K562 (cell line): ENCODE measurements at regions not wholly inside any gene's neighbourhood (a gene's known extent, or its start where the extent isn't known, plus 50 kb on each side); places are given as distances from the start of the nearest gene placed in this dataset.

Source experiments
- ATAC-seq: fragments of 200-7000 bp; cut with Tn5 transposase; 3 replicates; pipeline ENCODE4 v1.9.1; 2020; ENCODE audit warnings: moderate library complexity
- BruUV-seq: library from RNA; stranded (reverse); fragments of 400-500 nt; replicated peaks from 2 replicates; lab custom pipeline; 2021; lab: Mats Ljungman, UMichigan
- CTCF ChIA-PET: fragments of 300-600 bp; formaldehyde crosslinking; extraction: SDS; loops from one replicate; lab custom pipeline; 2021; ENCODE audit warnings: low intra/inter-chr PET ratio; lab: Yijun Ruan, JAX
- POLR2A ChIA-PET: fragments of 300-600, 350-650 bp; sonication (Branson Sonifier 250); formaldehyde crosslinking; extraction: SDS; loops from one replicate; lab custom pipeline; 2021; ENCODE audit warnings: antibody characterized with exemption, inconsistent platforms; lab: Yijun Ruan, JAX
- DNase-seq, 4 experiments: peaks; one replicate each; pipeline versions ENCODE4 v3.0.0 to v3.0.0-alpha.2; 2011 to 2018; ENCODE audit warnings: low spot score in 3 of 4, mixed read lengths in 3 of 4; ENCODE audit errors: extremely low read depth in 1 of 4
- FAIRE-seq: peaks from 2 replicates; lab custom pipeline; 2011; peaks lifted over from hg19 to GRCh38; lab: Jason Lieb, UNC
- H2AFZ ChIP-seq: 2 replicates; pipeline ENCODE4 v1.6.0; 2011; ENCODE audit warnings: low read depth, low read length, control low read depth, inconsistent platforms
- H3K27ac ChIP-seq: fragments of 200-600 bp; 3 replicates; pipeline ENCODE4 v1.8.0; 2011; ENCODE audit warnings: low read depth, mild to moderate bottlenecking, control low read depth, inconsistent platforms, low read length, moderate library complexity, mixed read lengths; ENCODE audit errors: extremely low read depth
- H3K27me3 ChIP-seq, 2 experiments: fragments of 300-600 bp in 1 of 2; 2 replicates in 1 of 2; 3 replicates in 1 of 2; pipeline versions ENCODE4 v1.6.0 to v1.8.0; 2011; ENCODE audit warnings: inconsistent platforms in 2 of 2, low read length in 2 of 2, mild to moderate bottlenecking in 1 of 2, mixed read lengths in 1 of 2, moderate library complexity in 1 of 2; ENCODE audit not compliant: control insufficient read depth in 2 of 2, insufficient read depth in 2 of 2
- H3K36me3 ChIP-seq: fragments of 300-600 bp; 3 replicates; pipeline ENCODE4 v1.8.0; 2011; ENCODE audit warnings: mild to moderate bottlenecking, low read length, inconsistent platforms; ENCODE audit not compliant: control insufficient read depth, insufficient read depth
- H3K4me1 ChIP-seq, 2 experiments: fragments of 200-600 bp in 1 of 2; replicated peaks in 1 of 2; 2 replicates in 1 of 2; 3 replicates in 1 of 2; pipeline versions ENCODE4 v1.5.1 to v1.8.0; 2011; ENCODE audit warnings: inconsistent platforms in 2 of 2, low read length in 2 of 2, mild to moderate bottlenecking in 1 of 2, mixed read lengths in 1 of 2, moderate library complexity in 1 of 2; ENCODE audit not compliant: control insufficient read depth in 2 of 2, insufficient read depth in 2 of 2
- H3K4me2 ChIP-seq: 2 replicates; pipeline ENCODE4 v1.6.1; 2011; ENCODE audit warnings: low read length, control low read depth, inconsistent platforms, mixed read lengths; ENCODE audit not compliant: insufficient read depth
- H3K4me3 ChIP-seq: fragments of 200-600 bp; sonication (generic), shearing (Covaris generic); 2 replicates; pipeline ENCODE4 v1.5.1; 2016; ENCODE audit warnings: control low read depth, inconsistent platforms
- H3K79me2 ChIP-seq: fragments of 200-600 bp; 3 replicates; pipeline ENCODE4 v1.8.0; 2011; ENCODE audit warnings: low read length, inconsistent platforms; ENCODE audit not compliant: control insufficient read depth, insufficient read depth
- H3K9ac ChIP-seq, 2 experiments: 2 replicates each; pipeline versions ENCODE4 v1.6.0 to v1.6.1; 2011; ENCODE audit warnings: low read depth in 2 of 2, low read length in 2 of 2, control low read depth in 1 of 2, inconsistent platforms in 1 of 2, mild to moderate bottlenecking in 1 of 2, mixed read lengths in 1 of 2; ENCODE audit not compliant: insufficient read depth in 1 of 2
- H3K9me1 ChIP-seq: one replicate; pipeline ENCODE4 v1.6.0; 2011; ENCODE audit warnings: inconsistent platforms, mild to moderate bottlenecking, low read length, moderate library complexity; ENCODE audit not compliant: control insufficient read depth, insufficient read depth
- H3K9me3 ChIP-seq: replicated peaks from 2 replicates; pipeline ENCODE4 v1.5.1; 2011; ENCODE audit warnings: low read depth, low read length, inconsistent platforms; ENCODE audit not compliant: control insufficient read depth, insufficient read depth
- H4K20me1 ChIP-seq: replicated peaks from 2 replicates; pipeline ENCODE4 v1.6.1; 2011; ENCODE audit warnings: low read length, inconsistent platforms, mixed read lengths; ENCODE audit not compliant: control insufficient read depth, insufficient read depth
- FOXM1 ChIP-seq, 2 experiments: fragments of 450-650 bp in 1 of 2; sonication (generic) in 1 of 2; formaldehyde crosslinking in 1 of 2; IDR thresholded peaks; 2 replicates each; pipeline versions ENCODE4 v1.6.1 to v1.9.0; 2017 to 2022; ENCODE audit warnings: low read depth in 2 of 2, mild to moderate bottlenecking in 2 of 2, missing genetic modification reagents in 1 of 2, moderate library complexity in 1 of 2
- HIVEP1 ChIP-seq: fragments of 250-450 bp; sonication (Bioruptor Pico); IDR thresholded peaks from 2 replicates; pipeline ENCODE4 v1.4.0; 2020; ENCODE audit warnings: mild to moderate bottlenecking
- NBN ChIP-seq: fragments of 450-650 bp; IDR thresholded peaks from 2 replicates; pipeline ENCODE4 v1.6.1; 2016; ENCODE audit warnings: low read depth, mild to moderate bottlenecking
- THRAP3 ChIP-seq: fragments of 450-650 bp; IDR thresholded peaks from 2 replicates; pipeline ENCODE4 v1.6.1; 2016; ENCODE audit warnings: mild to moderate bottlenecking, inconsistent platforms, borderline replicate concordance
- ZNF253 ChIP-seq: fragments of 250-450 bp; sonication (Bioruptor Pico); conservative IDR thresholded peaks from 2 replicates; pipeline ENCODE4 v1.6.1; 2021; ENCODE audit warnings: mild to moderate bottlenecking
- ZNF445 ChIP-seq: fragments of 250-450 bp; sonication (Bioruptor Pico); IDR thresholded peaks from 2 replicates; pipeline ENCODE4 v1.4.0; 2020; ENCODE audit warnings: low read depth, mild to moderate bottlenecking, moderate library complexity
- WGBS: fragments of 100-300 bp; shearing (Covaris generic); methylation state at CpG from one replicate; pipeline ENCODE4 v1.1.6; 2016; ENCODE audit warnings: low coverage, mixed read lengths; ENCODE audit not compliant: insufficient coverage; ENCODE audit errors: missing lambda C conversion rate; 5-methylcytosine and 5-hydroxymethylcytosine counted together
- in situ Hi-C: fragments of 300-500 bp; cut with MboI; formaldehyde crosslinking; loops from 4 replicates; pipeline ENCODE4 v1.15.0; 2018; ENCODE audit warnings: inconsistent platforms, mixed read lengths
- intact Hi-C: fragments of 100-400 bp; cut with micrococcal nuclease; formaldehyde crosslinking; loops from 2 replicates; pipeline ENCODE4 v1.14.2; 2022
- TF ChIP-seq, protein P1 (sequence below): fragments of 450-650 bp; IDR thresholded peaks from 2 replicates; pipeline ENCODE4 v1.6.1; 2016; ENCODE audit warnings: low read depth, mild to moderate bottlenecking, moderate library complexity

- ATAC-seq (no peak), DNase-seq (no peak), FAIRE-seq (no peak)
- Histone ChIP-seq H2AFZ (no peak overlapping the region), H3K4me2 (no peak overlapping the region), H3K4me3 (no peak overlapping the region), H3K36me3 (no peaks in the 10 kb centered on the region), H3K9me1 (no peaks in the 10 kb centered on the region), H3K27ac (no peak overlapping the region), H3K79me2 (no peaks in the 10 kb centered on the region), H3K9ac (no peak overlapping the region), H3K9me3 (no peaks in the 10 kb centered on the region), H4K20me1 (no peaks in the 10 kb centered on the region), H3K4me1 (no peaks in the 10 kb centered on the region), H3K27me3 (no peaks in the 10 kb centered on the region)
- TF ChIP-seq HIVEP1 = no peak
- TF ChIP-seq FOXM1 (IDR thresholded peaks at IDR 0.05; ENCODE audit: low read depth) = no peak
- no peak for TF ChIP-seq FOXM1 (CRISPR knock-in tag; IDR thresholded peaks at IDR 0.05; ENCODE audit: low read depth)
- TF ChIP-seq NBN = no peak
- no peak for TF ChIP-seq THRAP3
- no peak for TF ChIP-seq ZNF253 (CRISPR knock-in tag)
- no peak for TF ChIP-seq ZNF445
- TF ChIP-seq, protein P1, sequence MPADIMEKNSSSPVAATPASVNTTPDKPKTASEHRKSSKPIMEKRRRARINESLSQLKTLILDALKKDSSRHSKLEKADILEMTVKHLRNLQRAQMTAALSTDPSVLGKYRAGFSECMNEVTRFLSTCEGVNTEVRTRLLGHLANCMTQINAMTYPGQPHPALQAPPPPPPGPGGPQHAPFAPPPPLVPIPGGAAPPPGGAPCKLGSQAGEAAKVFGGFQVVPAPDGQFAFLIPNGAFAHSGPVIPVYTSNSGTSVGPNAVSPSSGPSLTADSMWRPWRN = no peak
- no TSS peak for BruUV-seq
- 0% methylated on average over 2 of the region's 3 CpGs for WGBS
- CTCF ChIA-PET = no interaction called here
- in situ Hi-C loops = no loop called here
- intact Hi-C loops = no loop called here
- POLR2A ChIA-PET = no interaction called here
Measured at GRCh38 chr2:204065566-204065965, 129.0 kb downstream of the ICOS start.
